GM12874 (cell line): ENCODE measurements at regions not wholly inside any gene's neighbourhood (a gene's known extent, or its start where the extent isn't known, plus 50 kb on each side); places are given as distances from the start of the nearest gene placed in this dataset.

Experiments used
- CTCF ChIP-seq: IDR thresholded peaks from 2 replicates; pipeline ENCODE4 v1.5.1; 2011; ENCODE audit warnings: low read depth, mild to moderate bottlenecking, control low read depth, low read length, moderate library complexity; ENCODE audit not compliant: insufficient read depth

GRCh38 chr9:18405240-18405639 is 68.7 kb upstream of the ADAMTSL1 start:
- no peak for TF ChIP-seq CTCF

GRCh38 chr9:18410983-18411382 is 63.0 kb upstream of the ADAMTSL1 start:
- no peak for TF ChIP-seq CTCF

- TF ChIP-seq CTCF: no peak
Measured at GRCh38 chr9:18421391-18421790, 52.6 kb upstream of the ADAMTSL1 start.

- TF ChIP-seq CTCF: no peak
Measured at GRCh38 chr9:18422296-18423036, 51.5 kb upstream of the ADAMTSL1 start.

GRCh38 chr9:18423791-18424531 is 50.0 kb upstream of the ADAMTSL1 start:
- TF ChIP-seq CTCF: no peak
